Heart left ventricle (tissue), 16 donors: ENCODE measurements at regions not wholly inside any gene's neighbourhood (a gene's known extent, or its start where the extent isn't known, plus 50 kb on each side); places are given as distances from the start of the nearest gene placed in this dataset.

ENCODE experiments used
- ATAC-seq, 4 donors: fragments of 200-7000 bp; cut with Tn5 transposase; one replicate each; pipeline ENCODE4 v1.9.1; 2020 to 2022; ENCODE audit warnings: moderate library complexity in 4 of 4, mild to moderate bottlenecking in 3 of 4, moderate number of reproducible peaks in 1 of 4
- DNase-seq, 5 donors: peaks; one replicate each; pipeline ENCODE4 v3.0.0-alpha.2; 2020
- H3K27ac ChIP-seq, 12 donors: fragments of 200-600 bp; sonication (generic) in 4 of 12; one replicate each; pipeline versions ENCODE4 v1.5.0 to v1.8.0; 2016 to 2022; ENCODE audit warnings: mild to moderate bottlenecking in 2 of 12
- H3K27me3 ChIP-seq, 9 donors: fragments of 200-600 bp; sonication (generic) in 2 of 9; one replicate each; pipeline versions ENCODE4 v1.5.1 to v1.8.0; 2016 to 2022; ENCODE audit warnings: mild to moderate bottlenecking in 3 of 9
- H3K36me3 ChIP-seq, 9 donors: fragments of 200-600 bp; sonication (generic) in 2 of 9; one replicate each; pipeline versions ENCODE4 v1.5.0 to v1.8.0; 2018 to 2022; ENCODE audit warnings: mild to moderate bottlenecking in 2 of 9
- H3K4me1 ChIP-seq, 12 donors: fragments of 200-600 bp; sonication (generic) in 4 of 12; one replicate each; pipeline versions ENCODE4 v1.5.0 to v1.8.0; 2016 to 2022; ENCODE audit warnings: mild to moderate bottlenecking in 3 of 12
- H3K4me3 ChIP-seq, 12 donors: fragments of 200-600 bp; sonication (generic) in 4 of 12; one replicate each; pipeline versions ENCODE4 v1.5.0 to v1.8.0; 2017 to 2022; ENCODE audit warnings: mild to moderate bottlenecking in 9 of 12, moderate library complexity in 4 of 12
- H3K9me3 ChIP-seq, 12 donors: fragments of 200-600 bp; sonication (generic) in 4 of 12; one replicate each; pipeline versions ENCODE4 v1.5.0 to v1.8.0; 2016 to 2022; ENCODE audit warnings: mild to moderate bottlenecking in 1 of 12
- CTCF ChIP-seq, 12 donors: fragments of 200-600 bp; sonication (generic) in 4 of 12; IDR thresholded peaks; one replicate each; pipeline versions ENCODE4 v1.5.0 to v1.8.0; 2018 to 2022; ENCODE audit warnings: antibody characterized with exemption in 12 of 12, mild to moderate bottlenecking in 5 of 12
- POLR2A ChIP-seq, 2 donors: fragments of 450-650 bp; IDR thresholded peaks; one replicate each; pipeline ENCODE4 v1.6.1; 2017; ENCODE audit warnings: antibody characterized with exemption in 2 of 2, mild to moderate bottlenecking in 2 of 2, moderate library complexity in 2 of 2
- WGBS, 4 donors: extraction: QIAGEN DNeasy Blood & Tissue Kit in 2 of 4; methylation state at CpG; one replicate each; pipeline versions ENCODE4 v1.1.5 to v1.1.7; 2013 to 2018; 5-methylcytosine and 5-hydroxymethylcytosine counted together
- intact Hi-C, 10 donors: fragments of 100-400 bp; cut with DNase I; formaldehyde crosslinking; loops; one replicate each; pipeline versions ENCODE4 v1.11.1 to v1.14.2; 2022
- donor health status: ischemic (EF 13 %, LVEDD 7.1; RV severe dilation, severe dysfunction).
- donor health status: healthy with polysubstance abuse.
- donor health status: DM: no; HTN: yes; CAD: no.
- donor health status: DM: no; HTN: no; CAD: no.
- donor health status: ischemic (EF 25% LVEDD 6.9; RV normal size, moderate dysfunction).
- donor health status: ischemic (EF 25% LVEDD 5.7; RV mildly dilated, moderate dysfunction).
- donor health status: healthy.
- donor health status: DM: yes; HTN: yes; CAD: no.
- donor health status: ischemic (EF 35%, LVEDD 5.7; RV mildly dilated, moderate dysfunction).
- donor health status: nonischemic (EF 11% LVEDD 7.7; RV severe dilation, severe dysfunction).
- donor health status: DM: yes; HTN: yes; CAD: no.
- donor health status: PGD.
- donor health status: ischemic (EF 29% LVEDD 5.4; RV normal size, mild dysfunction).
- donor health status: nonischemic (EF 23%, LVEDD 6.1; RV moderate dilation, normal function).

- Histone ChIP-seq H3K4me1 (peaks cover 0 to 11% (median 0%) of the 10 kb centered on the region in 12 donors), H3K36me3 (no peaks in the 10 kb centered on the region), H3K27ac (no peak overlapping the region), H3K4me3 (no peak overlapping the region), H3K9me3 (no peaks in the 10 kb centered on the region), H3K27me3 (no peaks in the 10 kb centered on the region)
- ATAC-seq: no peak
- DNase-seq: no peak
- 65 to 67% (median 65%) methylated on average over 5 of the region's 5 CpGs for WGBS, 4 donors
- intact Hi-C loops: no loop called here
- no peak for TF ChIP-seq CTCF (IDR thresholded peaks at IDR 0.05)
- no peak for TF ChIP-seq POLR2A (IDR thresholded peaks at IDR 0.05)
Observed at GRCh38 chr9:86836797-86837196, 110.5 kb downstream of the GAS1 start.

GRCh38 chr9:86836266-86836665, 111.0 kb downstream of the GAS1 start:
- no peak for ATAC-seq
- intact Hi-C loops: no loop called here
- Histone ChIP-seq H3K36me3 (no peaks in the 10 kb centered on the region), H3K27me3 (no peaks in the 10 kb centered on the region), H3K27ac (no peak overlapping the region), H3K4me3 (no peak overlapping the region), H3K9me3 (no peaks in the 10 kb centered on the region), H3K4me1 (peaks cover 0 to 11% (median 0%) of the 10 kb centered on the region in 12 donors)
- 94 to 100% (median 99%) methylated on average over 1 of the region's 1 CpG for WGBS, 4 donors
- TF ChIP-seq CTCF (IDR thresholded peaks at IDR 0.05) (no peak), POLR2A (IDR thresholded peaks at IDR 0.05) (no peak)
- no peak for DNase-seq

GRCh38 chr9:86830356-86830755, 117.0 kb downstream of the GAS1 start:
- 45 to 92% (median 64%) methylated on average over 2 of the region's 2 CpGs for WGBS, 4 donors
- no peak overlapping the region for H3K27ac ChIP-seq
- DNase-seq: no peak
- H3K4me1 ChIP-seq: no peaks in the 10 kb centered on the region
- TF ChIP-seq CTCF (IDR thresholded peaks at IDR 0.05): no peak
- TF ChIP-seq POLR2A (IDR thresholded peaks at IDR 0.05): no peak
- no peaks in the 10 kb centered on the region for H3K27me3 ChIP-seq
- no peak for ATAC-seq
- H3K36me3 ChIP-seq: no peaks in the 10 kb centered on the region
- intact Hi-C loops: no loop called here
- no peaks in the 10 kb centered on the region for H3K9me3 ChIP-seq
- H3K4me3 ChIP-seq: no peak overlapping the region

- intact Hi-C loops: no loop called here
- DNase-seq: no peak
Observed at GRCh38 chr9:86829496-86830046, 117.7 kb downstream of the GAS1 start.

More at GRCh38 chr9:86829496-86830046, 117.7 kb downstream of the GAS1 start:
- 73 to 83% (median 83%) methylated on average over 1 of the region's 1 CpG for WGBS, 4 donors
- Histone ChIP-seq H3K4me1 (no peaks in the 10 kb centered on the region), H3K36me3 (no peaks in the 10 kb centered on the region), H3K27me3 (no peaks in the 10 kb centered on the region), H3K27ac (no peak overlapping the region), H3K9me3 (no peaks in the 10 kb centered on the region), H3K4me3 (no peak overlapping the region)
- no peak for TF ChIP-seq POLR2A (IDR thresholded peaks at IDR 0.05)
- no peak for TF ChIP-seq CTCF (IDR thresholded peaks at IDR 0.05)
- ATAC-seq: no peak
